ENCODE measurements at regions not wholly inside any gene's neighbourhood (a gene's known extent, or its start where the extent isn't known, plus 50 kb on each side); places are given as distances from the start of the nearest gene placed in this dataset.
"Not testable (repeated sequence)": the region's sequence is repeated elsewhere in the genome, so short reads cannot be mapped to it uniquely, and the experiment has no call there.

GRCh38 chr16:32947336-32947735 is 246.7 kb upstream of the TP53TG3C start:
- not testable (repeated sequence) for H3K4me3 ChIP-seq (ENCODE audit: low read depth, low read length)

GRCh38 chr16:32946041-32946560 is 247.9 kb upstream of the TP53TG3C start:
- H3K4me3 ChIP-seq (ENCODE audit: low read depth, low read length), result not testable (repeated sequence)

DNA sequence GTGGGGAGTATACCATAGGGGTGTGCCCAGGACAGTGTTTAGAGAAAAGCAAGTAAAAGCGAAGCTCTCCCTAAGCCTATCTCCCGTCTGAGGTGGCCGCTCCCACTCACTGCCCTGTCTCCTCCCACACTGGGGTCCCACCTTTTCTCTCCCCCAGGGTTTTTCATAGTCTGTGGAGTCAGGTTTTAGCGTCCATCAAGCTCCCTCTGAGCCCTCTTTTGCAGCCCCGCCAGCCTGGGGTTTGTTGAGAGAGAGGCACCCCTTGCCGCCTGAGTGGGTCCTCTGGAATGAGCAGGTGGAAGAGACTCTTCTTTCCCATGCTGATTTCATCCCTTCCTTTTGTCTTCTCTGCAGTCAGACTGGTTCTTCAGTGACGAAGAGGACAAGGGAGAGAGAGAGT is 248.7 kb upstream of the TP53TG3C start:
- not testable (repeated sequence) for H3K4me3 ChIP-seq (ENCODE audit: low read depth, low read length)

GRCh38 chr16:32939845-32940244 is 254.2 kb upstream of the TP53TG3C start:
- not testable (repeated sequence) for H3K4me3 ChIP-seq (ENCODE audit: low read depth, low read length)

GRCh38 chr16:32937929-32938328 is 256.1 kb upstream of the TP53TG3C start:
- H3K4me3 ChIP-seq (ENCODE audit: low read depth, low read length), result not testable (repeated sequence)

GRCh38 chr16:32932240-32933040 is 256.5 kb upstream of the TP53TG3 start:
- H3K4me3 ChIP-seq (ENCODE audit: low read depth, low read length), result not testable (repeated sequence)

GRCh38 chr16:32925192-32925591 is 249.2 kb upstream of the TP53TG3 start:
- H3K4me3 ChIP-seq (ENCODE audit: low read depth, low read length), result not testable (repeated sequence)

DNA sequence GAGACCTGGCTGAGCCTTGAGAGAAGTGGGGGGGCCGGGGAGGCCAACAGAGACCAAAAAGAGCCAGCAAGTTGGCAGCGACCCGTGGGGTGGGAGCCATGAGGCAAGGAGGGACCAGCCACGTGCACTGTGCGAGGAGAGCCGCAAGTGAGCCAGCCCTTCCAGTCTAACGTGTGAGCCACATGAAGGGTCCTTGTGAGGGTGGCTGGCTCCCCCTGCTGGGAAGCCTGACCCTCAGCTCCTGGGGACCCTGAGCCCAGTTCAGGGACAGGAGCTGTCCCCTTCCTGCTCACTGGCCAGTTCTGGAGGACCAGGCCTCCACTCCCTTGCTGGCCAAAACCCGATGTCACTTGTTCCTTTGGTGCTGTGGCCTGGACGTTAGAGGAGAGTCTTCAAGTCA is 246.6 kb upstream of the TP53TG3 start:
- H3K4me3 ChIP-seq (ENCODE audit: low read depth, low read length), result not testable (repeated sequence)

DNA sequence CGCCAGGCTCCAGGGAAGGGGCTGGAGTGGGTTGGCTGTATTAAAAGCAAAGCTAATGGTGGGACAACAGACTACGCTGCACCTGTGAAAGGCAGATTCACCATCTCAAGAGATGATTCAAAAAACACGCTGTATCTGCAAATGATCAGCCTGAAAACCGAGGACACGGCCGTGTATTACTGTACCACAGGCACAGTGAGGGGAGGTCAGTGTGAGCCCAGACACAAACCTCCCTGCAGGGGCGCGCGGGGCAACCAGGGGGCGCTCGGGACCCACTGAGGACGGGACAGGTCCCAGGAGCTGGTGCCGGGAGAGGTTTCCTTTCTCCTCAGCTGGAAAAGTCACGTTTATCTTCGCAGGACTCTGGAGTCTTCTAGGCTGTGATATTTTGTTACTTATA is 239.4 kb upstream of the TP53TG3 start:
- not testable (repeated sequence) for H3K4me3 ChIP-seq (ENCODE audit: low read depth, low read length)

GRCh38 chr16:32897782-32898181 is 221.8 kb upstream of the TP53TG3 start:
- peak; percentile 42; the same call in 1 of the 2 replicates for TF ChIP-seq CTCF (IDR thresholded peaks at IDR 0.05; ENCODE audit: borderline replicate concordance, insufficient read depth, low read depth, low read length)
- not testable (repeated sequence) for H3K4me3 ChIP-seq (ENCODE audit: low read depth, low read length)

DNA sequence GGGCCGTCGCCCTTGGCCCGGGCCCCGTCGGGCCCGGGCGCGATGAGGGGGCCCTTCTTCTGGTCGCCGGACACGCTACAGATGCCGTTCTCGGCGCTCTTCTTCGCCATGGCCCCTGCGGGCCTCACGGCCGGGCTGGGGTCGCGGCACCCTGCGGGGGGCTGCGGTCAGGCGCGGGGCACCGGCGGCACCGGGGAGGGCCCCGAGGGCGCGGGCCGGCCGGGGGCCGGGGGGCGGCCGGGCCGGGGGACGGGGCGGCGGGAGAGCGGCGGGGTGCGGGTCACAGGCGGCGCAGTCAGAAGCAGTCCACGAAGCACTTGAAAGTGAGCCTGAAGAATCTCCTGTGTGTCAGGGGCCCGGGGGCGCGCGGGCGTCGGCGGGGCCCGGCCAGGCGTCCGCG is 209.4 kb upstream of the TP53TG3 start:
- not testable (repeated sequence) for H3K4me3 ChIP-seq (ENCODE audit: low read depth, low read length)

DNA sequence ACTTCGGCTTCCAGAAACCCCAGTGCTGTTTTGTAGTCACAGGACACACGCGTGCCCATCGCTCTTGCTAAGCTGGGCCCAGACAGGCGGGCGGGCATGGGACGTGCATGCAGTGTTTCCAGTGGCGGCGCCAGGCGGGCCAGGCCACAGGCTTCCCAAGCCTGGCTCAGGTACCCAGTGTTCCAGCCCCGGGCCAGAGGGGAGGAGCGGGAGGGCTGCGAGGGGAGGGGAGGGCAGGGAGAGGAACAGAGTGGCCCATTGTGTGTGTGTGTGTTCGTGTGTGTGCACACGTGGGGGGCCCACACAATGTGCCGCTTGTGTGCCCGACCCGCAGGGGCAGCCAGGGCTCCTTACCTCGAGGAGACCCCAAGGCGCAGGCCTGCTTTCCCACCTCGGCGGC is 208.6 kb upstream of the TP53TG3 start:
- not testable (repeated sequence) for H3K4me3 ChIP-seq (ENCODE audit: low read depth, low read length)

GRCh38 chr16:32882328-32882857 is 206.4 kb upstream of the TP53TG3 start:
- H3K4me3 ChIP-seq (ENCODE audit: low read depth, low read length), result not testable (repeated sequence)

DNA sequence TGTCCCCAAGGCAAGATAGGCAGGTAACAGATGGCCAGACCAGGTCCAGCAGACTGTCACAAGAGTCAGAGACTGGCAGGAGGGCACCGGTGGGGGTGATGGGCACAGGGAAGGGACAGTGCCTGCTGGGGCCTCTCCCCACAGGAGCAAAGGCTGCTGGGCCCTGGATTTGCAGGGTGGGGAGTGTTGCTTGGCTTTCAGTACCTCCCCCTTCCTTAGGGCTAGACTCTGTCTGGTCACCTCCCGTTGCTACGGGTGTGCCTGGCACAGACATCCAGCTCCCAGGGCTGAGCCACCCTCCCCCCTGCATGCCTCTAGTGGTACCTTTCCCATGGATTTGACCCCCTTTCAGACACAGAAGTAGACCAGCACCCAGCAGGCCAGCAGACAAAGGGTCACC is 205.7 kb upstream of the TP53TG3 start:
- H3K4me3 ChIP-seq (ENCODE audit: low read depth, low read length), result not testable (repeated sequence)

DNA sequence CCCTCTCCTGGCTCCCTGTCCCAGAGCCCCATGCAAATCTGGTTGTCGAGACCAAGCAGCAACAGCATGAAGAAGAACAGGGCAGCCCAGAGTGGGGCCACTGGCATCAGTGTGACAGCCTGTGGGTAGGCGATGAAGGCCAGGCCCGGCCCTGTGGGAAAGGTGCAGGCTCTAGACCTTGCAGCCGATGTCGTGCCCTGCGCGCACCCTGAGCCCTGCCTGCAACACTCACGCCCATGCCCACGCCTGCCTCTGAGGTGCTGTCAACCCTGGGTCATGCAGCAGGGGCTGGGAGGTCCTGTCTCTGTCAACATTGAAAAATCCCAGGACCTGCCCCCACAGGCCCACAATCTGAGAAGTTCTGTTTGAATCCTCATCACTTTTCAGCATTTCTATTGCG is 204.0 kb upstream of the TP53TG3 start:
- not testable (repeated sequence) for H3K4me3 ChIP-seq (ENCODE audit: low read depth, low read length)

DNA sequence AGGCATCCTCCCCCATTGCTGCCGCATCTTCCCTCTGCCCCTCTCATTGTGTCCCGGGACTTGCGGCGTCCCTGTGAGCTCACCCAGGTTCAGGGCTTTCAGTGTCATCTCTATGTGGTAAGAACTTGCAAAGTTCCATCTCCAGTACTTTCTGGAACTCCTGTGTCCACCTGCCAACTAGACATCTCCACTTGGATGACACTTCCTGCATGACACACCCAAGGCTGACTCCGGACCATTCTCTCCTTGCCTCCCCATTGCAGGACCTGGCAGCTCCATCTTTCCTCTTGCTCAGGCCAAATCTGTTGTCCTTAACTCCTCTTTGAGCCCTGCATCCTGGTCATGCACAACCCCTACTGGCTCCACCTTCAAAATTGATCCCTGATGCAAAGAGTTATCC is 200.8 kb upstream of the TP53TG3 start:
- not testable (repeated sequence) for H3K4me3 ChIP-seq (ENCODE audit: low read depth, low read length)

DNA sequence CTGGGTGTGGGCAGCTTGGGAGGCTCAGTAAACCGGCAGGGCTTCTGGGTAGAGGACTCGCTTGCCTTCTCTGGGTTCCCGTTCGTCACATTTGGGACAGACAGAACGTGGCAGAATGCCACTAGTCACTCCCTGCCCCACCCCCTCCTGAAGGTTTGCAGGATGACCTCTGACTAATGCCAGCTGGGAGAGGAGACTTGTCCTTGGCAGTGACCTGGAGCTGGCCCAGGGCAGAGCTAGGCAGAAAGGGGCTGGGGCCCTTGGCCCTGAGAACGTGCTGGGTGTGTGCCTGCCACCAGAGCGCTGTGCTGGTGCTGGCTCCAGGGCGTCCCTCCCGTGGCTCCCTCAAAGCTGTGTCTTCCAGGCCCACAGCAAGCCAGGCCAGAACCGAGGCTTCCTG is 197.8 kb upstream of the TP53TG3 start:
- not testable (repeated sequence) for H3K4me3 ChIP-seq (ENCODE audit: low read depth, low read length)

DNA sequence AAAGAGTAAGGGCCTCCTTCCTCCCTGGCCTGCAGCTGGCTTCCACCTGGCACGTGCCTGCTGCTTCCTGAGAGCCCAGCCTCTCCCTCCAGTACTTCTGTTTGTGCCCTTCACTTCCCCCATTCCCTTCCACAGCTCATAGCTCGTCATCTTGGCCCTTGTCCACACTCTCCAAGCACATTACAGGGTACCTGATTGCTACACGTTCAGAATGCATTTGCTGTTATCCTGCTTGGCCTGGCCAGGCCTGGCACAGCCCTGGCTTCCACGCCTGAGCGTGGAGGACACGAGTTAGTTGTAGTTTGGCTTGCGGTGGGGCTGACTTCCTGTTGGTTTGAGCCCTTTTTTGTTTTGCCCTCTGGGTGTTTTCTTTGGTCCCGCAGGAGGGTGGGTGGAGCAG is 197.2 kb upstream of the TP53TG3 start:
- not testable (repeated sequence) for H3K4me3 ChIP-seq (ENCODE audit: low read depth, low read length)

DNA sequence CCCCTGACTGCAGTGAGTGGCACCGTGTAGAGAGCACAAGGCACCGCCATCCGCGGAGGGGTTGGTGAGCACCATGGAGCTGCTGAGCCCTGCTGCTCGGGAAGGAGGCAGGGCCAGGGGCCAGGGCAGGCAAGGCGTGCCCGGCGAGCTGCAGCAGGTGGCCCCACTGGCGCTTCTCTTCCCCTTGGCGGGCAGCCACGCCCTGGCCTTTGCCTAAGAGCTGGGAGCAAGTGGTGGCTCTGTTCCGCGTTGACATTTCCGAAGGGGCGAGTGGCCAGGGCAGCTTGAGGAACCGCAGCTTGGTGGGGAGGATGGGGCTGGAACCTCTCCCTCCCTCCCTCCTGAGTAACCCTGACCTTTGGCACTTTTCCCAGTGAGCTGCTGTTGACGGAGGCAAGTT is 194.7 kb upstream of the TP53TG3 start:
- not testable (repeated sequence) for H3K4me3 ChIP-seq (ENCODE audit: low read depth, low read length)

DNA sequence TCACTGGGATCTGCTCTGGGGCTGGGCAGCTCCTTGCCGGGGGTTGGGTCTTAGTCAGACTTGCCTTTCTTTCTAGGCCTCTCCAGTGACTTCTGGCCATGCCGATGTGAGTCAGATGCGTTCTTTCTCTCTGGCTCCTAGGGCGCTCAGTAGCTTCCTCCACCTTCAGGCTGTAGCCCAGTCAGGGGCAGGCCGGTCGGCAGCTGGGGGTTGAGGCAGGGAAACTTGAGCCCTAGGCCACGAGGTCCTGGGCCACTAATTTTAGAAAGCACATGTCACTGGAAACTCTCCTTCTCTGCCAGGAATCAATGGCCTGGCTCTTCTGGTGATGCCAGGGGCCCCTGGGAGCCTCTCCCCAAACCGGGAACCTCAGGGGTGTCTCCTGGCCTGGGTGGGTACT is 192.4 kb upstream of the TP53TG3 start:
- not testable (repeated sequence) for H3K4me3 ChIP-seq (ENCODE audit: low read depth, low read length)

- H3K4me3 ChIP-seq (ENCODE audit: low read depth, low read length), result not testable (repeated sequence)
Measured at GRCh38 chr16:32865284-32865683, 189.3 kb upstream of the TP53TG3 start.
